SJCRH30 (cell line): ENCODE measurements at regions not wholly inside any gene's neighbourhood (a gene's known extent, or its start where the extent isn't known, plus 50 kb on each side); places are given as distances from the start of the nearest gene placed in this dataset.
A peak's percentile ranks its signal among the peaks of the same experiment; 100 is the strongest.

Experiments
- DNase-seq, 2 experiments: peaks; one replicate each; pipeline ENCODE4 v3.0.0-alpha.2; 2015 to 2020
- H3K27ac ChIP-seq: fragments of 250-450 bp; sonication (Bioruptor Pico); 2 replicates; pipeline ENCODE4 v1.5.1; 2020; ENCODE audit warnings: mild to moderate bottlenecking, moderate library complexity
- H3K27me3 ChIP-seq: fragments of 250-450 bp; sonication (Bioruptor Pico); 2 replicates; pipeline ENCODE4 v1.5.1; 2020; ENCODE audit warnings: mild to moderate bottlenecking, moderate library complexity
- H3K36me3 ChIP-seq: fragments of 250-450 bp; sonication (Bioruptor Pico); 2 replicates; pipeline ENCODE4 v1.5.1; 2020; ENCODE audit warnings: mild to moderate bottlenecking, moderate library complexity
- H3K4me1 ChIP-seq: fragments of 250-450 bp; sonication (Bioruptor Pico); 2 replicates; pipeline ENCODE4 v1.5.1; 2020; ENCODE audit warnings: mild to moderate bottlenecking, moderate library complexity
- H3K4me3 ChIP-seq: fragments of 250-450 bp; sonication (Bioruptor Pico); 2 replicates; pipeline ENCODE4 v1.5.1; 2020; ENCODE audit warnings: mild to moderate bottlenecking, moderate library complexity
- H3K9me3 ChIP-seq: fragments of 250-450 bp; sonication (Bioruptor Pico); replicated peaks from 2 replicates; pipeline ENCODE4 v1.5.1; 2020; ENCODE audit warnings: mild to moderate bottlenecking, moderate library complexity

GRCh38 chr18:40608226-40608625 is 1346.8 kb upstream of the PIK3C3 start:
- Histone ChIP-seq H3K36me3 (no peaks in the 10 kb centered on the region), H3K27ac (no peak overlapping the region), H3K4me3 (no peak overlapping the region), H3K27me3 (no peaks in the 10 kb centered on the region), H3K4me1 (no peaks in the 10 kb centered on the region), H3K9me3 (no peaks in the 10 kb centered on the region)
- no peak for DNase-seq

- Histone ChIP-seq H3K4me3 (no peak overlapping the region), H3K36me3 (no peaks in the 10 kb centered on the region), H3K4me1 (no peaks in the 10 kb centered on the region), H3K9me3 (no peaks in the 10 kb centered on the region), H3K27me3 (no peaks in the 10 kb centered on the region), H3K27ac (no peak overlapping the region)
- DNase-seq = no peak
Measured at GRCh38 chr18:40607542-40608148, 1347.4 kb upstream of the PIK3C3 start.

GRCh38 chr18:40606996-40607395 is 1348.0 kb upstream of the PIK3C3 start:
- no peak for DNase-seq
- Histone ChIP-seq H3K9me3 (no peaks in the 10 kb centered on the region), H3K4me1 (no peaks in the 10 kb centered on the region), H3K4me3 (no peak overlapping the region), H3K36me3 (no peaks in the 10 kb centered on the region), H3K27ac (no peak overlapping the region), H3K27me3 (no peaks in the 10 kb centered on the region)

- no peaks in the 10 kb centered on the region for H3K4me1 ChIP-seq
- no peaks in the 10 kb centered on the region for H3K9me3 ChIP-seq
- no peak overlapping the region for H3K4me3 ChIP-seq
- no peak overlapping the region for H3K27ac ChIP-seq
- no peaks in the 10 kb centered on the region for H3K36me3 ChIP-seq
- H3K27me3 ChIP-seq = no peaks in the 10 kb centered on the region
- no peak for DNase-seq
Measured at GRCh38 chr18:40583671-40584070, 1371.4 kb upstream of the PIK3C3 start.

- Histone ChIP-seq H3K36me3 (no peaks in the 10 kb centered on the region), H3K4me3 (no peak overlapping the region), H3K27ac (no peak overlapping the region), H3K4me1 (no peaks in the 10 kb centered on the region), H3K27me3 (no peaks in the 10 kb centered on the region), H3K9me3 (no peaks in the 10 kb centered on the region)
- no peak for DNase-seq
Measured at GRCh38 chr18:40582105-40582504, 1372.9 kb upstream of the PIK3C3 start.

GRCh38 chr18:40577981-40578365 is 1377.1 kb upstream of the PIK3C3 start:
- Histone ChIP-seq H3K27me3 (no peaks in the 10 kb centered on the region), H3K4me1 (no peaks in the 10 kb centered on the region), H3K36me3 (no peaks in the 10 kb centered on the region), H3K4me3 (no peak overlapping the region), H3K27ac (no peak overlapping the region; the same call in 1 of the 2 replicates), H3K9me3 (no peaks in the 10 kb centered on the region)
- DNase-seq = peak in 1 of 2 experiments; percentile 1

- Histone ChIP-seq H3K27ac (no peak overlapping the region; the same call in 1 of the 2 replicates), H3K27me3 (no peaks in the 10 kb centered on the region), H3K9me3 (no peaks in the 10 kb centered on the region), H3K36me3 (no peaks in the 10 kb centered on the region), H3K4me3 (no peak overlapping the region), H3K4me1 (no peaks in the 10 kb centered on the region)
- DNase-seq = peak; percentile 2 to 5
Measured at GRCh38 chr18:40577239-40577980, 1377.6 kb upstream of the PIK3C3 start.

GRCh38 chr18:40576507-40577115 is 1378.4 kb upstream of the PIK3C3 start:
- DNase-seq = peak in 1 of 2 experiments; percentile 1
- Histone ChIP-seq H3K9me3 (no peaks in the 10 kb centered on the region), H3K4me3 (no peak overlapping the region), H3K27ac (no peak overlapping the region), H3K27me3 (no peaks in the 10 kb centered on the region), H3K4me1 (no peaks in the 10 kb centered on the region), H3K36me3 (no peaks in the 10 kb centered on the region)

- H3K4me3 ChIP-seq = no peak overlapping the region
- H3K27me3 ChIP-seq = no peaks in the 10 kb centered on the region
- H3K27ac ChIP-seq = no peak overlapping the region
- H3K36me3 ChIP-seq = no peaks in the 10 kb centered on the region
- H3K4me1 ChIP-seq = no peaks in the 10 kb centered on the region
- no peak for DNase-seq
- no peaks in the 10 kb centered on the region for H3K9me3 ChIP-seq
Measured at GRCh38 chr18:40570615-40571014, 1384.4 kb upstream of the PIK3C3 start.

GRCh38 chr18:40569605-40570004 is 1385.4 kb upstream of the PIK3C3 start:
- H3K27me3 ChIP-seq = no peaks in the 10 kb centered on the region
- no peaks in the 10 kb centered on the region for H3K4me1 ChIP-seq
- H3K4me3 ChIP-seq = no peak overlapping the region
- H3K9me3 ChIP-seq = no peaks in the 10 kb centered on the region
- no peak overlapping the region for H3K27ac ChIP-seq
- H3K36me3 ChIP-seq = no peaks in the 10 kb centered on the region
- DNase-seq = no peak

GRCh38 chr18:40566510-40566844 is 1388.6 kb upstream of the PIK3C3 start:
- no peaks in the 10 kb centered on the region for H3K4me1 ChIP-seq
- no peak for DNase-seq

GRCh38 chr18:40565805-40566509 is 1389.1 kb upstream of the PIK3C3 start:
- H3K4me1 ChIP-seq = no peaks in the 10 kb centered on the region
- no peak for DNase-seq
- no peaks in the 10 kb centered on the region for H3K27me3 ChIP-seq
- no peak overlapping the region for H3K27ac ChIP-seq
- no peaks in the 10 kb centered on the region for H3K36me3 ChIP-seq
- no peaks in the 10 kb centered on the region for H3K9me3 ChIP-seq
- H3K4me3 ChIP-seq = no peak overlapping the region

More at GRCh38 chr18:40566510-40566844, 1388.6 kb upstream of the PIK3C3 start:
- H3K4me3 ChIP-seq = no peak overlapping the region
- no peaks in the 10 kb centered on the region for H3K27me3 ChIP-seq
- H3K27ac ChIP-seq = no peak overlapping the region
- no peaks in the 10 kb centered on the region for H3K9me3 ChIP-seq
- H3K36me3 ChIP-seq = no peaks in the 10 kb centered on the region

- Histone ChIP-seq H3K27me3 (no peaks in the 10 kb centered on the region), H3K9me3 (no peaks in the 10 kb centered on the region), H3K36me3 (no peaks in the 10 kb centered on the region), H3K4me1 (no peaks in the 10 kb centered on the region), H3K27ac (no peak overlapping the region), H3K4me3 (no peak overlapping the region)
- no peak for DNase-seq
Measured at GRCh38 chr18:40559556-40559955, 1395.5 kb upstream of the PIK3C3 start.

- Histone ChIP-seq H3K4me1 (no peaks in the 10 kb centered on the region), H3K9me3 (no peaks in the 10 kb centered on the region), H3K27ac (no peak overlapping the region), H3K27me3 (no peaks in the 10 kb centered on the region), H3K4me3 (no peak overlapping the region), H3K36me3 (no peaks in the 10 kb centered on the region)
- DNase-seq = no peak
Measured at GRCh38 chr18:40558706-40559392, 1396.2 kb upstream of the PIK3C3 start.

GRCh38 chr18:40555914-40556313 is 1399.1 kb upstream of the PIK3C3 start:
- Histone ChIP-seq H3K27me3 (no peaks in the 10 kb centered on the region), H3K4me1 (no peaks in the 10 kb centered on the region), H3K9me3 (no peaks in the 10 kb centered on the region), H3K36me3 (no peaks in the 10 kb centered on the region), H3K27ac (no peak overlapping the region), H3K4me3 (no peak overlapping the region)
- DNase-seq = no peak
